ENCODE measurements at regions not wholly inside any gene's neighbourhood (a gene's known extent, or its start where the extent isn't known, plus 50 kb on each side); places are given as distances from the start of the nearest gene placed in this dataset.

DNA sequence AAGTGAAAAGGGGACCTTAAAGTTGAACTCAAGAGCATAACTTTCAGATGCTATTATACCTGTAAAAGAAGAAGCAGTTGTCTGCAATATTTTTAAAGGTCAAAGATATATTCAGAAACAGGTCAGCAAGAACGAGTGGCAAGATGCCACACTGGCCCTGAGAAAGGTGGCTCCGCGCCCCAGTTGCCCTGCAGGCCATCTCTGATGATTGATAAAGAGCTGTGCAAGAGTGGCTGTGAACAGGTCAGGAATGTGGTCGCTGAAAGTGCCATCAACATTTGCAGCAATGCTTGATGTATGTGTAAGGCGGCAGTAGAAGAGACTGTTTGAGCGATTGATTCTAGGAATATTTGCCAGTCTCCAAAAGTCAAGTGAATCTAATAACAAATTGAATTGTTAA, 664.2 kb upstream of the SLC10A2 start:
- no peak for TF ChIP-seq REST (IDR thresholded peaks at IDR 0.05; ENCODE audit: low read depth)
- no peak for TF ChIP-seq CREB1 (IDR thresholded peaks at IDR 0.05; ENCODE audit: low read depth)
- TF ChIP-seq ZBTB7A (IDR thresholded peaks at IDR 0.05; ENCODE audit: low read depth), result no peak
- TF ChIP-seq USF1 (IDR thresholded peaks at IDR 0.05), result no peak
- TF ChIP-seq EP300 (IDR thresholded peaks at IDR 0.05; ENCODE audit: borderline replicate concordance), result no peak
- TF ChIP-seq EGR1 (IDR thresholded peaks at IDR 0.05), result no peak
- no peak for TF ChIP-seq TAF1 (IDR thresholded peaks at IDR 0.05; ENCODE audit: low read depth)
- TF ChIP-seq RAD21 (IDR thresholded peaks at IDR 0.05; ENCODE audit: low read depth), result no peak
- TF ChIP-seq YY1 (IDR thresholded peaks at IDR 0.05; ENCODE audit: low read depth), result no peak
- TF ChIP-seq, protein P1, sequence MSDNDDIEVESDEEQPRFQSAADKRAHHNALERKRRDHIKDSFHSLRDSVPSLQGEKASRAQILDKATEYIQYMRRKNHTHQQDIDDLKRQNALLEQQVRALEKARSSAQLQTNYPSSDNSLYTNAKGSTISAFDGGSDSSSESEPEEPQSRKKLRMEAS (IDR thresholded peaks at IDR 0.05), result no peak
- TF ChIP-seq NFIC (IDR thresholded peaks at IDR 0.05), result no peak
- no peak for TF ChIP-seq TEAD4 (IDR thresholded peaks at IDR 0.05)
- TF ChIP-seq FOXM1 (IDR thresholded peaks at IDR 0.05; ENCODE audit: borderline replicate concordance, low read depth), result no peak
- TF ChIP-seq TCF12 (IDR thresholded peaks at IDR 0.05; ENCODE audit: low read depth), result no peak
- no peak for TF ChIP-seq CEBPB (IDR thresholded peaks at IDR 0.05)

DNA sequence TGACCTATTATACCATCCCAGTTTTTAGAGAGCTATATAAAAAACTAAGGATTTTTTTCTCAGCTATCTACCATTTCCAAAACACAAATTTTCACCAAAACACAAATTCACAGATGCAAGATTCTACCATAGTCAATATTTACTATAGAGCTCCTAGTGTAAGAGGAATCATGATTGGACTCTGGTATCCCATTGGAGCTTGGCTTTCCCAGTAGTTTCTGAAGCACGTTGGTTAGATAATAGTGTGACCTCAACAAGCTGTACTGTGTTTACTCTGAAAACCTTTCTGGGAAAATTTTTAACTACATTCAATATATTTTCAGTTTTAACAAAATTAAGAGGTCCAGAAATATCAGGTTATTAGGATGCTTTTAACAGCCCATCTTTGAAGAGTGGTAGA, 660.6 kb upstream of the SLC10A2 start:
- TF ChIP-seq REST (IDR thresholded peaks at IDR 0.05; ENCODE audit: low read depth) (no peak), CEBPB (IDR thresholded peaks at IDR 0.05) (no peak), USF1 (IDR thresholded peaks at IDR 0.05) (no peak), TEAD4 (IDR thresholded peaks at IDR 0.05) (no peak), YY1 (IDR thresholded peaks at IDR 0.05; ENCODE audit: low read depth) (no peak), TCF12 (IDR thresholded peaks at IDR 0.05; ENCODE audit: low read depth) (no peak), TAF1 (IDR thresholded peaks at IDR 0.05; ENCODE audit: low read depth) (no peak), RAD21 (IDR thresholded peaks at IDR 0.05; ENCODE audit: low read depth) (no peak), FOXM1 (IDR thresholded peaks at IDR 0.05; ENCODE audit: borderline replicate concordance, low read depth) (no peak), CREB1 (IDR thresholded peaks at IDR 0.05; ENCODE audit: low read depth) (no peak), ZBTB7A (IDR thresholded peaks at IDR 0.05; ENCODE audit: low read depth) (no peak), NFIC (IDR thresholded peaks at IDR 0.05) (no peak), EP300 (IDR thresholded peaks at IDR 0.05; ENCODE audit: borderline replicate concordance) (no peak), EGR1 (IDR thresholded peaks at IDR 0.05) (no peak)
- TF ChIP-seq, protein P1 (IDR thresholded peaks at IDR 0.05), result no peak

- TF ChIP-seq CREB1 (IDR thresholded peaks at IDR 0.05; ENCODE audit: low read depth), result no peak
- TF ChIP-seq USF1 (IDR thresholded peaks at IDR 0.05), result no peak
- no peak for TF ChIP-seq REST (IDR thresholded peaks at IDR 0.05; ENCODE audit: low read depth)
- TF ChIP-seq YY1 (IDR thresholded peaks at IDR 0.05; ENCODE audit: low read depth), result no peak
- no peak for TF ChIP-seq ZBTB7A (IDR thresholded peaks at IDR 0.05; ENCODE audit: low read depth)
- TF ChIP-seq EGR1 (IDR thresholded peaks at IDR 0.05), result no peak
- no peak for TF ChIP-seq FOXM1 (IDR thresholded peaks at IDR 0.05; ENCODE audit: borderline replicate concordance, low read depth)
These were observed 650.5 kb upstream of the SLC10A2 start for GRCh38 chr13:103716718-103717117.

GRCh38 chr13:103715335-103715734, 649.1 kb upstream of the SLC10A2 start:
- TF ChIP-seq TEAD4 (IDR thresholded peaks at IDR 0.05) (no peak), CREB1 (IDR thresholded peaks at IDR 0.05; ENCODE audit: low read depth) (no peak), TCF12 (IDR thresholded peaks at IDR 0.05; ENCODE audit: low read depth) (no peak), EP300 (IDR thresholded peaks at IDR 0.05; ENCODE audit: borderline replicate concordance) (no peak), FOXM1 (IDR thresholded peaks at IDR 0.05; ENCODE audit: borderline replicate concordance, low read depth) (no peak), NFIC (IDR thresholded peaks at IDR 0.05) (no peak), ZBTB7A (IDR thresholded peaks at IDR 0.05; ENCODE audit: low read depth) (no peak), REST (IDR thresholded peaks at IDR 0.05; ENCODE audit: low read depth) (no peak), USF1 (IDR thresholded peaks at IDR 0.05) (no peak), CEBPB (IDR thresholded peaks at IDR 0.05) (no peak), RAD21 (IDR thresholded peaks at IDR 0.05; ENCODE audit: low read depth) (no peak), TAF1 (IDR thresholded peaks at IDR 0.05; ENCODE audit: low read depth) (no peak), YY1 (IDR thresholded peaks at IDR 0.05; ENCODE audit: low read depth) (no peak)
- TF ChIP-seq, protein P1 (IDR thresholded peaks at IDR 0.05), result no peak
